ES-I3 (cell line): ENCODE measurements at regions not wholly inside any gene's neighbourhood (a gene's known extent, or its start where the extent isn't known, plus 50 kb on each side); places are given as distances from the start of the nearest gene placed in this dataset.
"Not testable (repeated sequence)": the region's sequence is repeated elsewhere in the genome, so short reads cannot be mapped to it uniquely, and the experiment has no call there.

Experiments used
- H3K36me3 ChIP-seq: 2 replicates; pipeline ENCODE4 v1.6.1; 2013; ENCODE audit warnings: mild to moderate bottlenecking, low read length, control low read depth, moderate library complexity; ENCODE audit not compliant: insufficient read depth
- H3K4me1 ChIP-seq: 2 replicates; pipeline ENCODE4 v1.6.1; 2013; ENCODE audit warnings: mild to moderate bottlenecking, control low read depth, low read length; ENCODE audit not compliant: insufficient read depth
- H3K9ac ChIP-seq: 2 replicates; pipeline ENCODE4 v1.6.1; 2013; ENCODE audit warnings: low read depth, mild to moderate bottlenecking, low read length, moderate library complexity
- H3K9me3 ChIP-seq: 2 replicates; pipeline ENCODE4 v1.6.1; 2013; ENCODE audit warnings: mild to moderate bottlenecking, low read length, moderate library complexity; ENCODE audit not compliant: control insufficient read depth, insufficient read depth

GRCh38 chr20:56744325-56744821, 115.3 kb downstream of the TFAP2C start:
- H3K9ac ChIP-seq, H3K9me3 ChIP-seq, H3K36me3 ChIP-seq: not testable (repeated sequence)
- H3K4me1 ChIP-seq, result peaks cover 13% of the 10 kb centered on the region

GRCh38 chr20:56748476-56749377, 119.6 kb downstream of the TFAP2C start:
- Histone ChIP-seq H3K36me3 (no peaks in the 10 kb centered on the region), H3K4me1 (peaks cover 35% of the 10 kb centered on the region), H3K9ac (no peak overlapping the region)

GRCh38 chr20:56750430-56750829, 121.3 kb downstream of the TFAP2C start:
- H3K9ac ChIP-seq, result peak overlapping the region; percentile 8; the same call in 1 of the 2 replicates
- no peaks in the 10 kb centered on the region for H3K9me3 ChIP-seq
- H3K4me1 ChIP-seq, result peaks cover 35% of the 10 kb centered on the region
- no peaks in the 10 kb centered on the region for H3K36me3 ChIP-seq

More at GRCh38 chr20:56748476-56749377, 119.6 kb downstream of the TFAP2C start:
- H3K9me3 ChIP-seq, result no peaks in the 10 kb centered on the region

- Histone ChIP-seq H3K9me3 (no peaks in the 10 kb centered on the region), H3K4me1 (peaks cover 35% of the 10 kb centered on the region), H3K9ac (no peak overlapping the region), H3K36me3 (no peaks in the 10 kb centered on the region)
Measured at GRCh38 chr20:56752274-56752673, 123.2 kb downstream of the TFAP2C start.

- Histone ChIP-seq H3K9me3 (no peaks in the 10 kb centered on the region), H3K4me1 (peaks cover 19% of the 10 kb centered on the region), H3K36me3 (no peaks in the 10 kb centered on the region), H3K9ac (no peak overlapping the region)
Measured at GRCh38 chr20:56755201-56755600, 126.1 kb downstream of the TFAP2C start.

- H3K36me3 ChIP-seq, H3K9ac ChIP-seq, H3K9me3 ChIP-seq: not testable (repeated sequence)
- peaks cover 12% of the 10 kb centered on the region for H3K4me1 ChIP-seq
Measured at GRCh38 chr20:56756658-56757057, 127.6 kb downstream of the TFAP2C start.

- no peaks in the 10 kb centered on the region for H3K36me3 ChIP-seq
- H3K4me1 ChIP-seq, result no peaks in the 10 kb centered on the region
- no peaks in the 10 kb centered on the region for H3K9me3 ChIP-seq
Measured at GRCh38 chr20:56758706-56759105, 129.6 kb downstream of the TFAP2C start.

GRCh38 chr20:56759741-56760278, 130.7 kb downstream of the TFAP2C start:
- no peaks in the 10 kb centered on the region for H3K4me1 ChIP-seq
- no peak overlapping the region for H3K9ac ChIP-seq
- H3K9me3 ChIP-seq, result no peaks in the 10 kb centered on the region
- no peaks in the 10 kb centered on the region for H3K36me3 ChIP-seq

More at GRCh38 chr20:56758706-56759105, 129.6 kb downstream of the TFAP2C start:
- no peak overlapping the region for H3K9ac ChIP-seq

- H3K9ac ChIP-seq, result no peak overlapping the region
Measured at GRCh38 chr20:56760610-56761009, 131.5 kb downstream of the TFAP2C start.

GRCh38 chr20:56761393-56761792, 132.3 kb downstream of the TFAP2C start:
- peaks cover 9% of the 10 kb centered on the region; the same call in 1 of the 2 replicates for H3K4me1 ChIP-seq
- H3K9ac ChIP-seq, result no peak overlapping the region
- H3K9me3 ChIP-seq, result no peaks in the 10 kb centered on the region
- H3K36me3 ChIP-seq, result no peaks in the 10 kb centered on the region

More at GRCh38 chr20:56760610-56761009, 131.5 kb downstream of the TFAP2C start:
- H3K36me3 ChIP-seq, result no peaks in the 10 kb centered on the region
- no peaks in the 10 kb centered on the region for H3K9me3 ChIP-seq
- H3K4me1 ChIP-seq, result peaks cover 8% of the 10 kb centered on the region; the same call in 1 of the 2 replicates

GRCh38 chr20:56762401-56762800, 133.3 kb downstream of the TFAP2C start:
- peaks cover 9% of the 10 kb centered on the region; the same call in 1 of the 2 replicates for H3K4me1 ChIP-seq

GRCh38 chr20:56762829-56763228, 133.7 kb downstream of the TFAP2C start:
- H3K9ac ChIP-seq, result no peak overlapping the region
- H3K9me3 ChIP-seq, result no peaks in the 10 kb centered on the region
- peaks cover 9% of the 10 kb centered on the region; the same call in 1 of the 2 replicates for H3K4me1 ChIP-seq
- no peaks in the 10 kb centered on the region for H3K36me3 ChIP-seq

More at GRCh38 chr20:56762401-56762800, 133.3 kb downstream of the TFAP2C start:
- H3K36me3 ChIP-seq, result no peaks in the 10 kb centered on the region
- H3K9ac ChIP-seq, result no peak overlapping the region
- H3K9me3 ChIP-seq, result no peaks in the 10 kb centered on the region

- no peaks in the 10 kb centered on the region for H3K9me3 ChIP-seq
- peaks cover 9% of the 10 kb centered on the region; the same call in 1 of the 2 replicates for H3K4me1 ChIP-seq
- H3K36me3 ChIP-seq, result no peaks in the 10 kb centered on the region
- H3K9ac ChIP-seq, result no peak overlapping the region
Measured at GRCh38 chr20:56764671-56765070, 135.6 kb downstream of the TFAP2C start.

GRCh38 chr20:56765172-56766073, 136.3 kb downstream of the TFAP2C start:
- no peaks in the 10 kb centered on the region for H3K36me3 ChIP-seq
- H3K4me1 ChIP-seq, result peaks cover 9% of the 10 kb centered on the region; the same call in 1 of the 2 replicates
- no peaks in the 10 kb centered on the region for H3K9me3 ChIP-seq
- no peak overlapping the region for H3K9ac ChIP-seq
